Middle frontal gyrus (tissue), 1 donor: ENCODE measurements at regions not wholly inside any gene's neighbourhood (a gene's known extent, or its start where the extent isn't known, plus 50 kb on each side); places are given as distances from the start of the nearest gene placed in this dataset.

Experiments used
- DNase-seq: peaks from one replicate; pipeline ENCODE4 v3.0.0-alpha.2; 2015; ENCODE audit warnings: low spot score; ENCODE audit errors: extremely low spot score

GRCh38 chr3:194079702-194080172, 56.2 kb upstream of the HES1 start:
- DNase-seq: no peak

- no peak for DNase-seq
Observed at GRCh38 chr3:194080436-194080835, 55.5 kb upstream of the HES1 start.

- DNase-seq: no peak
Observed at GRCh38 chr3:194080913-194081800, 54.8 kb upstream of the HES1 start.

GRCh38 chr3:194081826-194082225, 54.1 kb upstream of the HES1 start:
- no peak for DNase-seq

GRCh38 chr3:194082743-194083636, 53.0 kb upstream of the HES1 start:
- no peak for DNase-seq

GRCh38 chr3:194083637-194084224, 52.2 kb upstream of the HES1 start:
- no peak for DNase-seq

- DNase-seq: no peak
Observed at GRCh38 chr3:194084284-194084683, 51.7 kb upstream of the HES1 start.
